ENCODE measurements at regions not wholly inside any gene's neighbourhood (a gene's known extent, or its start where the extent isn't known, plus 50 kb on each side); places are given as distances from the start of the nearest gene placed in this dataset.
"Not testable (repeated sequence)": the region's sequence is repeated elsewhere in the genome, so short reads cannot be mapped to it uniquely, and the experiment has no call there.

DNA sequence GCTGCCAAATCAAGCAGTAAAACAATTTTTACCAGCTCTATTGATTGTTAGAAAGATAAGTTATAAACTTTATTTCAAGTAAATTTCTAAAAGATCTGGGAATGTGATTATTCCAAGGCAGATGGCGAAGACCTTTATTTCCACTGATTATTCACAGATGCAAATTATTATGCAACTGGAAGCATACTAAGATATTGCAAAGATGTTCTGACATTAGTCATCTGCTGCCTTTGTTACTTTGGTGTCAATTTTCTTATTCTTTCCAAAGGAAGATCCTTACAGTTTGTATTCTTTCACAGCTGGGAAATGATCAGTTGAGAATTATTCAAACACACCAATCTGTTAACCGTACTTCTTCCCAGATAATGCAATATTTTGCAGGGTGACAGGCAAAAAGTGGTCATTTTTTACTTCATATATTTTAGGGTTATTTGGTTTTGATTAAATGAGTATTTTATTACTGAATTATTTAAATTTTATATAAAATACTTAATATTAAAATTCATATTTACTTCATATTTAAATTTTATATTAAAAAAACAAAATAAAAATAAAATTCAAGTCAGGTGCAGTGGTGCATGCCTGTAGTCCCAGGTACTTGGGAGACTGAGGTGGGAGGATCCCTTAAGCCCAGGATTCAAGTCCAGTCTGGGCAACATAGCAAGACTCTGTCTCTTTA is 171.3 kb downstream of the FZD1 start:
- H3K27me3 ChIP-seq (ENCODE audit: low read depth), result no peaks in the 10 kb centered on the region
- TF ChIP-seq, protein P1, sequence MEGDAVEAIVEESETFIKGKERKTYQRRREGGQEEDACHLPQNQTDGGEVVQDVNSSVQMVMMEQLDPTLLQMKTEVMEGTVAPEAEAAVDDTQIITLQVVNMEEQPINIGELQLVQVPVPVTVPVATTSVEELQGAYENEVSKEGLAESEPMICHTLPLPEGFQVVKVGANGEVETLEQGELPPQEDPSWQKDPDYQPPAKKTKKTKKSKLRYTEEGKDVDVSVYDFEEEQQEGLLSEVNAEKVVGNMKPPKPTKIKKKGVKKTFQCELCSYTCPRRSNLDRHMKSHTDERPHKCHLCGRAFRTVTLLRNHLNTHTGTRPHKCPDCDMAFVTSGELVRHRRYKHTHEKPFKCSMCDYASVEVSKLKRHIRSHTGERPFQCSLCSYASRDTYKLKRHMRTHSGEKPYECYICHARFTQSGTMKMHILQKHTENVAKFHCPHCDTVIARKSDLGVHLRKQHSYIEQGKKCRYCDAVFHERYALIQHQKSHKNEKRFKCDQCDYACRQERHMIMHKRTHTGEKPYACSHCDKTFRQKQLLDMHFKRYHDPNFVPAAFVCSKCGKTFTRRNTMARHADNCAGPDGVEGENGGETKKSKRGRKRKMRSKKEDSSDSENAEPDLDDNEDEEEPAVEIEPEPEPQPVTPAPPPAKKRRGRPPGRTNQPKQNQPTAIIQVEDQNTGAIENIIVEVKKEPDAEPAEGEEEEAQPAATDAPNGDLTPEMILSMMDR (IDR thresholded peaks at IDR 0.05; ENCODE audit: borderline replicate concordance), result no peak
- no peak overlapping the region for H3K27ac ChIP-seq (replicated peaks)
- peaks cover 38% of the 10 kb centered on the region for H3K9me3 ChIP-seq (replicated peaks)
- no peaks in the 10 kb centered on the region for H3K4me1 ChIP-seq
- intact Hi-C loops (cut with micrococcal nuclease), result no loop called here
- no peak overlapping the region for H3K4me3 ChIP-seq
- H3K36me3 ChIP-seq, result no peaks in the 10 kb centered on the region
- no peak for DNase-seq

DNA sequence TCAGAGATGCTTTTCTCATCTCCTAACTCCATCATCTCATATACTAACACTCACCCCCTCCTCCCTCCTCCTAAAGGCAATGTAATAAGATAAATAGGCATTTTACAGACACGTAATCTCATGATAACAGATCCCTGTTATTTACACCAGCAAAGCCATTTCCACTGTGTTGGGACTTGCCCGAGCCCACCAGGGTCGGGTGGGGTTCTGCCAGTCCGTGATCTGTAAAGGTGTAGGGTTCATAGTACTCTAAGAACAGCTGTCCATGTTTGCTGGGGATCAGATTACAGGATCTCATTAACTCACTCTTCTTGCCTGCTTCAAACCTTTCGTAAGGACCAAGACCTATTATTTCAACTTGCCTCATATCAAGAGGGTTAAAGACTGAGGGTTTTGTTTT is 172.4 kb downstream of the FZD1 start:
- no peaks in the 10 kb centered on the region for H3K4me1 ChIP-seq
- no peaks in the 10 kb centered on the region for H3K27me3 ChIP-seq (ENCODE audit: low read depth)
- intact Hi-C loops (cut with micrococcal nuclease), result no loop called here
- H3K4me3 ChIP-seq, result no peak overlapping the region
- H3K9me3 ChIP-seq (replicated peaks), result peaks cover 39% of the 10 kb centered on the region
- DNase-seq, result no peak
- TF ChIP-seq, protein P1 (IDR thresholded peaks at IDR 0.05; ENCODE audit: borderline replicate concordance), result no peak
- H3K27ac ChIP-seq (replicated peaks), result no peak overlapping the region
- no peaks in the 10 kb centered on the region for H3K36me3 ChIP-seq

DNA sequence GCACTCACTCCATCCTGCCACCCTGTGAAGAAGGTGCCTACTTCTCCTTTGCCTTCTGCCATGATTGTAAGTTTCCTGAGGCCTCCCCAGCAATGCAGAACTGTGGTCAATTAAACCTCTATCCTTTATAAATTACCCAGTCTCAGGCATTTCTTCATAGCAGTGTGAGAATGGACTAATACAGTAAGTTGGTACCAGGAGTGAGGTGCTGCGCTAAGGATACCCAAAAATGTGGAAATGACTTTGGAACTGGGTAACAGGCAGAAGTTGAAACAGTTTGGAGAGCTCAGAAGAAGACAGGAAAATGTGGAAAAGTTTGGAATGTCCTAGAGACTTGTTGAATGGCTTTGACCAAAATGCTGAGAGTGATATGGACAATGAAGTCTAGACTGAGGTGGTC is 176.0 kb downstream of the FZD1 start:
- H3K4me1 ChIP-seq; H3K27ac ChIP-seq (replicated peaks); intact Hi-C loops (cut with micrococcal nuclease); H3K36me3 ChIP-seq; H3K4me3 ChIP-seq; H3K27me3 ChIP-seq (ENCODE audit: low read depth); DNase-seq: not testable (repeated sequence)
- H3K9me3 ChIP-seq (replicated peaks), result peaks cover 20% of the 10 kb centered on the region

DNA sequence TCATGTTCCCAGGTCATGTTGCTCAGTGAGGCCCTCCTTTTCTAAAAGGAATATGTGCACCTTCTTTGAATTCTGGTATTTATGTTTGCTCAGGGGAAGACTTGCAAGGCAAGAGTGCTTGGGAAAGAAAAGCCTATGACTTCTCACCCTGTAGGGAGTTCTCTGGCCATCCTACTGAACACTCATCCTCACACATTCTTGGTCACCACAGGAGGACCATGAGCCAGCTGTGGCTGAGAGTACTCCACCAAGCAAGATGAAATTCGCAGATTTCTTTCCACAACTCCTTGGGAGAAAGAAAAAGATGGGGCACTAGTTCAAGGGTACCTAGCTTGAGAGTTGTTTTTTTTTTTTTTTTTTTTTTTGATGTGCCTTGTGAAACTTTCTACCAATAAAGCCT is 179.6 kb downstream of the FZD1 start:
- Histone ChIP-seq H3K4me3 (no peak overlapping the region), H3K27ac (replicated peaks) (no peak overlapping the region), H3K4me1 (no peaks in the 10 kb centered on the region), H3K9me3 (replicated peaks) (peaks cover 38% of the 10 kb centered on the region), H3K27me3 (ENCODE audit: low read depth) (no peaks in the 10 kb centered on the region), H3K36me3 (no peaks in the 10 kb centered on the region)
- DNase-seq, result no peak
- TF ChIP-seq, protein P1 (IDR thresholded peaks at IDR 0.05; ENCODE audit: borderline replicate concordance), result no peak
- intact Hi-C loops (cut with micrococcal nuclease), result no loop called here

DNA sequence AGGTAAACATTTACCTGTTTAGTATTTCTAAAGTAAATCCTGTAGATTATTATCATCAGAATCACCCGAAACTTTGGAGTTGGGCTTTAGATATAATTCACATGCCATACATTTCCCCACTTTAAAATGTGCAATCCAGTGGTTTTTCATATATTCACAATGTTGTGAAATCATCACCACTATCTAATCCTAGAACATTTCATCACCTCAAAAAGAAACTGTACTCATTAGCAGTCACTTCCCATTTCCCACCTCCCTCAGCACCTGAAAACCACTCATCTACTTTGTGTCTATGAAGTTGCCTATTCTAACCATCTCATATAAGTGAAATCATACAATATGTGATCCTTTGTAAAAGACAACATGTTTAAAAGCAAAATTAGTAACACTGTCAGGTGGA is 182.6 kb downstream of the FZD1 start:
- Histone ChIP-seq H3K9me3 (replicated peaks) (peaks cover 17% of the 10 kb centered on the region), H3K36me3 (no peaks in the 10 kb centered on the region), H3K4me3 (no peak overlapping the region), H3K4me1 (no peaks in the 10 kb centered on the region), H3K27me3 (ENCODE audit: low read depth) (no peaks in the 10 kb centered on the region), H3K27ac (replicated peaks) (no peak overlapping the region)
- TF ChIP-seq, protein P1 (IDR thresholded peaks at IDR 0.05; ENCODE audit: borderline replicate concordance), result no peak
- DNase-seq, result no peak
- intact Hi-C loops (cut with micrococcal nuclease), result no loop called here

DNA sequence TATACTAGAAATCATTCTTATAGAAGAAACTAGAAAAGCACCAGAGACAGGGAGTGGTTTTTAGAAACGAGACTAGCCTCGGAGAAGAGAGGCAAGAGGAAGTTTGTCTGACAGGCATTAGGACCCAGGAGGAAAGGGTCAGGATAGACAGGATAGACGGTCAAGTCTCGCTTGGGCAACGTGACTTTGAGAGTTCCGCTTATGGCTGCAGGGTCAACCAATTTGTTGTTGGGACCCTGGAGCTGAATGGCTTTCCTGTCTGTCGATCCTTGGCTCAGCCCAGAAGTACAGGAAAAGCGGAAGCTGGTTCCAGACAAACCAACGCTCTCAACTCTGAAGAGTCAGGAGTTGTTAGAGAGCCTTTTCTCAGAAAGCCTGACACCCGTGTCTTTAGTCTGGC is 191.2 kb downstream of the FZD1 start:
- no peak overlapping the region for H3K27ac ChIP-seq (replicated peaks)
- peaks cover 37% of the 10 kb centered on the region for H3K9me3 ChIP-seq (replicated peaks)
- no peaks in the 10 kb centered on the region for H3K27me3 ChIP-seq (ENCODE audit: low read depth)
- no peak overlapping the region for H3K4me3 ChIP-seq
- TF ChIP-seq, protein P1 (IDR thresholded peaks at IDR 0.05; ENCODE audit: borderline replicate concordance), result no peak
- no peaks in the 10 kb centered on the region for H3K4me1 ChIP-seq
- intact Hi-C loops (cut with micrococcal nuclease), result no loop called here
- H3K36me3 ChIP-seq, result no peaks in the 10 kb centered on the region
- no peak for DNase-seq
